ENCODE measurements at regions not wholly inside any gene's neighbourhood (a gene's known extent, or its start where the extent isn't known, plus 50 kb on each side); places are given as distances from the start of the nearest gene placed in this dataset. TPM values are rescaled to one million over a fixed set of nuclear protein-coding genes. Genes with fewer than 3 reads are reported as not detected.

DNA sequence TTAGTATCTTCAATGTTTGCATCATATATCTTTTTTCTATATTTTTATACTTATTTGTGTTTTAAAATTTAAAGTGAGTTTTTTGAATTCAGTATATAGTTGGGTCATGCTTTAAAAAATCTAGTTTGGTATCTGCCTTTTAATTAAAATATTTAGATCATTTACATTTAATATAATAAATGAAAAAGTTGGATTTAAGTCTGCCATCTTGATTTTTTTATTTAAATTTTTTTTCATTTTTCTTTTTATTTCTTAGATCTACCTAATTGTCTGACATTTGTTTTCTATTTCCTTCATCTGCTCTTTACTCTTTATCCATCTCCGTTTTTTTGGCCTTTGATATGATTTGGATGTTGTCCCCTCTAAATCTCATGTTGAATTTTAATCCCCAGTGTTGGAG, 50.0 kb upstream of the N4BP1 start:
- no peak for DNase-seq (ENCODE audit: low spot score)
- TF ChIP-seq EZH2 (IDR thresholded peaks at IDR 0.05; ENCODE audit: borderline replicate concordance) (no peak), EZH2phosphoT487 (IDR thresholded peaks at IDR 0.05; ENCODE audit: low read depth, severe bottlenecking, unreplicated experiment) (no peak)
- TF ChIP-seq, protein P1, sequence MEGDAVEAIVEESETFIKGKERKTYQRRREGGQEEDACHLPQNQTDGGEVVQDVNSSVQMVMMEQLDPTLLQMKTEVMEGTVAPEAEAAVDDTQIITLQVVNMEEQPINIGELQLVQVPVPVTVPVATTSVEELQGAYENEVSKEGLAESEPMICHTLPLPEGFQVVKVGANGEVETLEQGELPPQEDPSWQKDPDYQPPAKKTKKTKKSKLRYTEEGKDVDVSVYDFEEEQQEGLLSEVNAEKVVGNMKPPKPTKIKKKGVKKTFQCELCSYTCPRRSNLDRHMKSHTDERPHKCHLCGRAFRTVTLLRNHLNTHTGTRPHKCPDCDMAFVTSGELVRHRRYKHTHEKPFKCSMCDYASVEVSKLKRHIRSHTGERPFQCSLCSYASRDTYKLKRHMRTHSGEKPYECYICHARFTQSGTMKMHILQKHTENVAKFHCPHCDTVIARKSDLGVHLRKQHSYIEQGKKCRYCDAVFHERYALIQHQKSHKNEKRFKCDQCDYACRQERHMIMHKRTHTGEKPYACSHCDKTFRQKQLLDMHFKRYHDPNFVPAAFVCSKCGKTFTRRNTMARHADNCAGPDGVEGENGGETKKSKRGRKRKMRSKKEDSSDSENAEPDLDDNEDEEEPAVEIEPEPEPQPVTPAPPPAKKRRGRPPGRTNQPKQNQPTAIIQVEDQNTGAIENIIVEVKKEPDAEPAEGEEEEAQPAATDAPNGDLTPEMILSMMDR (IDR thresholded peaks at IDR 0.05; ENCODE audit: poor library complexity), result no peak
- 57% methylated on average over 1 of the region's 1 CpG for WGBS (ENCODE audit: low lambda C conversion rate, missing lambda C conversion rate)
- Histone ChIP-seq H3K4me3 (no peak overlapping the region), H3K9me2 (replicated peaks; ENCODE audit: insufficient read depth) (no peaks in the 10 kb centered on the region), H3K4me2 (no peak overlapping the region), H3K4me1 (ENCODE audit: insufficient read depth) (no peaks in the 10 kb centered on the region), H4K20me1 (ENCODE audit: insufficient read depth, poor library complexity, severe bottlenecking) (no peaks in the 10 kb centered on the region), H3K79me2 (no peaks in the 10 kb centered on the region), H2AFZ (no peak overlapping the region), H3K27ac (no peak overlapping the region), H3K36me3 (replicated peaks; ENCODE audit: insufficient read depth, low read depth) (no peaks in the 10 kb centered on the region), H3K27me3 (no peaks in the 10 kb centered on the region), H3K9me3 (ENCODE audit: low read depth) (no peaks in the 10 kb centered on the region)

Small RNA genes lying in the stretch of these regions (small RNA-seq; reads per million reads assigned to genes)
- gene AC023827.1 (not detected), gene MTND4LP25 (not detected), gene RNU6-257P (not detected)

Data from hepatocyte (in vitro differentiated cells).